ENCODE measurements at regions not wholly inside any gene's neighbourhood (a gene's known extent, or its start where the extent isn't known, plus 50 kb on each side); places are given as distances from the start of the nearest gene placed in this dataset.

DNA sequence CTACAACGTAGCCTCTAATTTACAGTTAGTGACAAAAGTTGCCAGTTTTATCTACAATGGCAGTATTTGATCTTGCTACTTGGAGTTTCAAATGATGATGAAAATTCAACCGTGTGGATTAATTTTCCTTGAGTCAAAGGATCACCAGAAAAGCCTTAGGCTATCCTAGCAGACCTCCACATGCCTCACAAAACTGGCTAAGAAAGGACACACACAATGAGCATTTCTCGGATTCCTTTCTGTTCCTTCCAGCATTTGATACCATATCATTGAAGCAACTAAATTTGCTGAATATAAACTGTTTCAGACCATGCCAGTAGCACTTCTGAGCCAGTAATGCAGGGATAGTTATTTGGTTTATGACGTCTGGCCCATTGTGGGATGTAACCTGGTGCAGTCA lies 587.4 kb upstream of the MDFIC2 start:
- DNase-seq (ENCODE audit: low read depth), result no peak
- TF ChIP-seq, protein P1, sequence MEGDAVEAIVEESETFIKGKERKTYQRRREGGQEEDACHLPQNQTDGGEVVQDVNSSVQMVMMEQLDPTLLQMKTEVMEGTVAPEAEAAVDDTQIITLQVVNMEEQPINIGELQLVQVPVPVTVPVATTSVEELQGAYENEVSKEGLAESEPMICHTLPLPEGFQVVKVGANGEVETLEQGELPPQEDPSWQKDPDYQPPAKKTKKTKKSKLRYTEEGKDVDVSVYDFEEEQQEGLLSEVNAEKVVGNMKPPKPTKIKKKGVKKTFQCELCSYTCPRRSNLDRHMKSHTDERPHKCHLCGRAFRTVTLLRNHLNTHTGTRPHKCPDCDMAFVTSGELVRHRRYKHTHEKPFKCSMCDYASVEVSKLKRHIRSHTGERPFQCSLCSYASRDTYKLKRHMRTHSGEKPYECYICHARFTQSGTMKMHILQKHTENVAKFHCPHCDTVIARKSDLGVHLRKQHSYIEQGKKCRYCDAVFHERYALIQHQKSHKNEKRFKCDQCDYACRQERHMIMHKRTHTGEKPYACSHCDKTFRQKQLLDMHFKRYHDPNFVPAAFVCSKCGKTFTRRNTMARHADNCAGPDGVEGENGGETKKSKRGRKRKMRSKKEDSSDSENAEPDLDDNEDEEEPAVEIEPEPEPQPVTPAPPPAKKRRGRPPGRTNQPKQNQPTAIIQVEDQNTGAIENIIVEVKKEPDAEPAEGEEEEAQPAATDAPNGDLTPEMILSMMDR (conservative IDR thresholded peaks at IDR 0.05; ENCODE audit: control insufficient read depth, insufficient read depth, low read depth, low read length), result no peak
- no peak overlapping the region for H3K4me3 ChIP-seq (ENCODE audit: control insufficient read depth, low read depth, low read length)

DNA sequence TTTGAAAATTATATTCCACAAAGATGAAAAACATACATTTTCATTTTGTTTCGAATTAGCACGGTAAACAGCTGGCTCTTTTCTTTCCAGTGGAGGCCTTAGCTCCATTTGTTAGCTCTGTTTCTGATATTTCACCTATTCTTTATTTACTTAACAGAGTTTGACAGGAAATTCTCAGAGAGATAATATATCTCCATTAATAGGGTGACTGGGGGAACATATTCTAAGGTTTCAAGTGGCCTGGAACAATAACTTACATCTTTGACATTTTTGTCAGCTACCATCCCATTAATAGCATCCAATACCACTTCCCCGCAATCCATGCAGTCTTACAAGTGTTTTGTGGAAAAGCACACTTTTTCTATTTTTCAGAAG lies 577.6 kb upstream of the MDFIC2 start:
- DNase-seq (ENCODE audit: low read depth), result no peak
- TF ChIP-seq, protein P1 (conservative IDR thresholded peaks at IDR 0.05; ENCODE audit: control insufficient read depth, insufficient read depth, low read depth, low read length), result no peak
- no peak overlapping the region for H3K4me3 ChIP-seq (ENCODE audit: control insufficient read depth, low read depth, low read length)

DNA sequence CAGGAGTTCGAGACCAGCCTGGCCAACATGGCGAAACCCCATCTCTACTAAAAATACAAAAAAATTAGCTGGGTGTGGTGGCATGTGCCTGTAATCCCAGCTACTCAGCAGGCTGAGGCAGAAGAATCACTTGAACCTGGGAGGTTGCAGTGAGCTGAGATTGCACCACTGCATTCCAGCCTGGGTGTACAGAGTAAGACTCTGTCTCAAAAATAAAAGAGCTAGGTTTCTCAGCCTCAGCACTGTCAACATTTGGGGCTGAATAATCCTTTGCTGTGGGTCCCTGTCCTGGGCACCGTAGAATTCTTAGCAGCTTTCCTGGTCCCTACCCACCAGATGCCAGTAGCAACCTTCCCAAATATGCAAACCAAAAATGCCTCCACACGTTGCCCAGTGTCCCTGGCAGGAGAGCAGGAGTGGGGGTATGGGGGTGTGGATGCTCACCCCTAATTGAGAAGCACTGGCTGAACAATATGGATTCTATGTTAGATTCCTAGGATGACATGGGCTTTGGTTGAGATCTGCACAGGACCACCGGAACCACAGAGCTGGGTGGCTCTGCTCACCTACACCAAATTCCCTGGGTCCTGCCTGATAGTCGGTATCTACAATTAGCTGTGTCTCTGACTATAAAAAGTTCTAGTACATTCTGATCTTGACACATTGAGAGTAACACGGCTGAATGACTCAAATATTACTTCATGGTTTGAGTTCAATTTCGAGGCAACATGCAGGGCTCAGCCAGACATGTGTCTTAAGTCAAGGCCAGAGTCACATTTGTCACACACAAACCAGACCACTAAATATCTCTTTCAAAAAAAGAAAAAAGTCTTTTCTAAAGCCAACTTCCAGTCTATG lies 577.0 kb upstream of the MDFIC2 start:
- TF ChIP-seq, protein P1 (conservative IDR thresholded peaks at IDR 0.05; ENCODE audit: control insufficient read depth, insufficient read depth, low read depth, low read length), result no peak
- peak; percentile 54 for DNase-seq (ENCODE audit: low read depth)
- H3K4me3 ChIP-seq (ENCODE audit: control insufficient read depth, low read depth, low read length), result no peak overlapping the region

DNA sequence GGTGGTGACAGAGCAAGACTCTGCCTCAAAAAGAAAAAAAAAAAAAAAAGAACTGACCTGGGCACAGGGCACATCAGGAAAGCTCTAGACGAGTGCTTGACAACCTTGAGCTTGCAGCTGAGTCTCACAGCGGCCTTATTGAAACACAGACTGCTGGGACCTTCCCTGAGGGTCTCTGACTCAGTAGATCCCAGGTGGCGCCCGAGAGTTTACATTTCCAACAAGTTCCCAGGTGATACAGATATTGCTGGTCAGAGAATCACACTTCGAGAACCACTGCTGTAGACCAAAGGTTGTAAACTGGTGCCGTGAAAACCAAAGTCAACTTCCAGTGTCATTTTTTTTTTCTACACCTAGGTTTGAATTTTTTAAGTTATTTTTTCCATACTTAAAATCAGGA lies 573.2 kb upstream of the MDFIC2 start:
- DNase-seq (ENCODE audit: low read depth), result no peak
- TF ChIP-seq, protein P1 (conservative IDR thresholded peaks at IDR 0.05; ENCODE audit: control insufficient read depth, insufficient read depth, low read depth, low read length), result no peak
- H3K4me3 ChIP-seq (ENCODE audit: control insufficient read depth, low read depth, low read length), result no peak overlapping the region

DNA sequence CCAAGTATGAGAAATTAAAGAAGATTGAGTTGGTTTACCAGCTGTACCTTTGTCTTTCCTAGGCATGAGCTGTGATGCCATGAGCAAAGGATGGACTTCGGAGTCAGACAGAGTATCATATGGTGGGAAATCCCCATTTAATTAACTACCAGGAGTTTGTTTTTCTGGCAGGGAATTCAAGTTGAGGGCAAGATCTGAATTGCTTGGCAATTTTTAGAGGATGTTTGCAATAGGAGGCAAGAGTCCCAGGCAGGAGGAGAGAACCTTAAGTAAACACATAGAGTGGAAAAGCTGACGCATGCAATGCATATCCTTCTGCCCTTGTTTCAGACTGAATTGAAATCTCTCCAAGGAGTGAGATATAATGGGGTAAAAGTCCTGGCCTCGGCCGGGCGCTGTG lies 569.7 kb upstream of the MDFIC2 start:
- TF ChIP-seq, protein P1 (conservative IDR thresholded peaks at IDR 0.05; ENCODE audit: control insufficient read depth, insufficient read depth, low read depth, low read length), result no peak
- H3K4me3 ChIP-seq (ENCODE audit: control insufficient read depth, low read depth, low read length), result no peak overlapping the region
- peak; percentile 13 for DNase-seq (ENCODE audit: low read depth)

DNA sequence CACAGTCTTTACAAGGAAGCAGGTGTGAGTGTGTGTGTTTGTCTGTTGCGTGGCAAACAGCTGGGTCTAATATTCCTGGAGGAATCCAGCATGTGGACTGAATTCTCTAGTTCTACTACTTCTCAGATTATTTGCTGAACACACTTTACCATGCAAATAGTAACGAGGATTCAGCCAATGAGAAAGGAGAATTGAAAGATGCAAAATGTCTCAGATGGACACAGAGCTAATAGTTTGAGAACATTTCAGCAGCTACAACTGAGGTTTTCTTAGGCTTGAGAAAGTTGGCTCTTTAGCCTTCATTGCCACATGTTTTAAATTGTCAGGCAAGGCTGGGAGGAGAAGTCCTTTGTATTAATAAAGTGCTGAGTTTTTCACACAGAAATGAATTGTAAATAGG lies 568.0 kb upstream of the MDFIC2 start:
- TF ChIP-seq, protein P1 (conservative IDR thresholded peaks at IDR 0.05; ENCODE audit: control insufficient read depth, insufficient read depth, low read depth, low read length), result no peak
- no peak overlapping the region for H3K4me3 ChIP-seq (ENCODE audit: control insufficient read depth, low read depth, low read length)
- no peak for DNase-seq (ENCODE audit: low read depth)

Data from fibroblast of mammary gland (primary cell).